ENCODE measurements at regions not wholly inside any gene's neighbourhood (a gene's known extent, or its start where the extent isn't known, plus 50 kb on each side); places are given as distances from the start of the nearest gene placed in this dataset.

DNA sequence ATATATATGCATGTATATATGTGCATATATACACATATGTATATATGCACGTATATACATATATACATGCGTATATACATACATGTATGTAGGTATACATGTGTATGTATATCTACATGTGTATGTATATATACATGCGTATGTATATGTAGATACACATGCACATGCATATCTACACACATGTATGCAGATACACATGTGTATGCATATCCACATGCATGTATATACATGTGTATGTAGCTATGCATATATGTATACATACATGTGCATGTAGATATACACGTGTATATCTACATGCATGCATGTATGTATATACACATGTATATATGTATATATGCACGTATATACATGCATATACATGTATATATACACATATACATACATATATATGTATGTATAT, 95.8 kb upstream of the STEAP4 start:
- no peak for DNase-seq

DNA sequence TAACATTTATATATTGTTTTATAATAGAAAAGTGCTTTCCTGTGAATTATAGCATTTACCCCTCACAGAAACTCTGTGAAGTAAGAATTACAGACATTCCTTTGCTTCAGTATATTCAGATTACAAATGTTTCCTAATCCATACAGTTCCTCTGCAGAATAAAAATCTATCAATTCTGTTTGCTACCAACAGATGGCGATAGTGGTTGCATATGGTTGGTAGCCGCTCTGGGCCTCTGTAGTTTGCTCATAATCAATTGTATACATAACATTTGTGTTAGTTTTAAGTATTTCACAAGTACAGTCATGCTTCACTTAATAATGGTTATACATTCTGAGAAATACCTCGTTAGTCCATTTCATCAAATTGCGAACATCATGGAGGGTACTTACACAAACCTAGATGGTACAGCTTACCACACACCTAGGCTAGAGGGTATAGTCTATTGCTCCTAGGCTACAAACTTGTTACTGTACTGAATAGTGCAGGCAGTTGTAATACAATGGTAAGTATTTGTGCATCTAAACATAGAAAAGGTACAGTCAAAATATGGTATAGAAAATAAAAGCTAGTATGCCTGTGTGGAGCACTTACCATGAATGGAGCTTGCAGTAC, 94.4 kb upstream of the STEAP4 start:
- DNase-seq, result no peak

DNA sequence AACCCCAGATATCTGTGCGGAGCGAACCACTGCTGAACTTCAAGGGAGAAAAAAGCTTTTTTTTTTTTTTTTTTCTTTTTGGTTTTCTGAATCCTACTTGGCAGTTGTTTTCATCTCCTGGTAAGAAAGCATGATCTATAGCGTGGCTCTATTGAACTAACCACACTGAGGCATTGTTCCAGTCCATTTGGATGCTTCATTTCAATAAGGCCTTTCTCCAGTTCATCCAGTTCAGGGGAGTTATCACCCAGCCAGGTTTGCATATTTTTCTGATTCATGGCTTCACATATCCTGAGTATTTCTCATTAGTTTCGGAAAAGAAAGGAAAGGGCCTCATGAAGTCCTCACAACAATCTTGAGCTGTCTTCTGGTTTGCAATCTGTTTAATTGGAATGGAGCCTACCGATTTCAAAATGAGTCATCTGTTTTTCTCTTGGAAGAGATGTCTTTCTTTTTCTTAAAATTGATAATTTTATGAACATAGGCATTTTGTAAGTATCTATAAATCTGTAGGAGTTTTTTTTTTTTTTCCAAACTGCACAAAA, 93.1 kb upstream of the STEAP4 start:
- DNase-seq, result no peak

DNA sequence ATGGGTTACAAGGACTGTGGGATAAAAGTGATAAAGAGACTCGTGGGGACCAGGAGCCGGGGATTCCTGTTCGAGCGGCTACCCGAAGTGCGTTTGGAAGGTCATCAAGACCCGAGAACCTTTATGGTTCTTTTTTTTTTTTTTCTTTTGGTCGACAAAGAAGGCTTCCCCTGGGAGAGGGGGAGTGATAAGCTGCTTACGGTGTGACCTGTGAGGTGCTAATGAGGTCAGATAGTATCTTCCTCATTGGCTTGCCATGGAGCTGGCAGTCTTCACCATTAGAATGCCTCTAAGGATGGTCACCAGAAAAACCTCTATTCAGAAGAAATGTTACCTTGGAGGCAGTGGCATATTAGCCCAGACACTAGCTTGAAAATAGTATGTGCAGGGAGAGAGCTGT, 92.3 kb upstream of the STEAP4 start:
- no peak for DNase-seq

DNA sequence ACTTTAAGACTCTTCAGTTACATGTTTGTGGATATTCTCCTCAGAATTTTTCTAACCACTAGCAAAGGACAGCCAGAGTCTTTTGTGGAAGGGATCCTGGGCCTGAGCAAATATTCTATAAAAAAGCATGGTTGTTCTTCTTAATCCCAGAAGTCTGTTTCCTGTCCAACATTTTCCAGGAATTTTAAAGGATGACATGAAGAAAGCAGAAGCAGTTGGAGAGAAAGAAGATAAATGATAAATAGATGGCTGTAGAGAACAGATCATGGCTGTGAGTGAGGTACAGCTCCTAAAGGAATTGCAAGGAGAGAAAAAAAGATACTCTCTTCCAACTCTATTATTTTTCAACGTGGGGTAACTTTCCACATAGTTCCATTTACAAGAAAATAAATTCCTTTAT, 91.8 kb upstream of the STEAP4 start:
- DNase-seq, result no peak

DNA sequence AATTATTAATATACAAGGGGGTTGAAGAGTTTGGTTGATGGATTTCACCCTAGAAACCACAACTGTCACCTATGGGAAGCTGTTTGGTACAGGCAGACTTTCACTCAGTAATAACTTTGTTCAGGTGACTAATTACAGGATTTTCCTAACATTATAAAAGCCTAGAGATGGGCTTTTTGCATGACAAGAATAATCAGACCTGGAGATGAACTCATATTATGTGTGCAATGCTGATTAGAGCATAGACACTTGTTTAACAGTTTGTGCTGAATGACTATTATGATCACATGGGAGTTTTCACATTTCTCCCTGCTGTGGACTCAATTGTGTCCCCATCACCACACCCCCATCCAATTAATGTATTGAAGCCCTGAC, 90.2 kb upstream of the STEAP4 start:
- no peak for DNase-seq

DNA sequence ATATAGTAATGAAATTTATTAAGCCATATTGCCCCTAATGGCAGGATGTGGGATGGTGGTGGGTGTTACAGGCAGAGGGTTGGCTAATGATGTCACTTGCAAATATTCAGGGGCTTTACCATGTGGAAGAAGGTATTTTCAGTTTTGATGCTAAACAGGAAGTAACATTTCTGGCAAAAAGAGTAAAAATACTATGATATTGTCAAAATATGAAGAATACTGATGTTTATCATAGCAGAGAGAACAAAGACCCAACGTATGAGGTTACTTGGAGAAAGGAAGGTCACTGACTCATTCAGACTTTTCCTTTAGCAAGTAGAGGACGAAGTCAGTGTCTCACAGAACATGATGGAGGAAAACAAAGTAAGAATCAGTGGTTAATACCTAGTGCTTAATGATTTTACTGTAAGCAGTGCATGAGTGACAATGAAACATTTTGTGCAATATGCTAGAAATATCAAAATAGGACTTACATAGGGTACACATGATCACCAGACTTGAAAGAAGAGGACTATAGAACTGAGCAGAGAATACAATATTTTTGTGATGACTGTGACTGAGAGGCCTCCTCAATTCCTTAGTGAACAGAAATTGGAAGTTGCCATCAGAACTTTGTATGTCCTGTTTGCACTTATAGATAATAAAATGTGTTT, 89.7 kb upstream of the STEAP4 start:
- no peak for DNase-seq

DNA sequence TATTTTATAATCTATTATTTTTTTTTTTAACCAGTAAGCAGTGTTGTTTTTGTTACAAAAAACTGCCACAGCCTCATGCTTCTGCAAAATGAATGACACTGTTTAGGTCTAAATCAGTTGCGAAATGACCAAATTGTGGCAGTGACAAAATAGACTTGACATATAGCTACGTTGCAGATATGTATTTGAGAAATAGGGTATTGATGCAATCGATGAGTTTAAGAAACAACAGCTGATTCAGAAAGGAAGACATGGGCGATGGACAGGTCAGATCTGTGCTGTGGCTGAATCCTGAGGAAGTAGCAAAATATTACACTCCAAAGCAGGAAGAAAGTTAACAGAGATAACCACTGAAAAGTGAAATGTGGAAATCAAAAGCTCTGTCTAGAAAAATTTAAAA, 89.0 kb upstream of the STEAP4 start:
- no peak for DNase-seq

DNA sequence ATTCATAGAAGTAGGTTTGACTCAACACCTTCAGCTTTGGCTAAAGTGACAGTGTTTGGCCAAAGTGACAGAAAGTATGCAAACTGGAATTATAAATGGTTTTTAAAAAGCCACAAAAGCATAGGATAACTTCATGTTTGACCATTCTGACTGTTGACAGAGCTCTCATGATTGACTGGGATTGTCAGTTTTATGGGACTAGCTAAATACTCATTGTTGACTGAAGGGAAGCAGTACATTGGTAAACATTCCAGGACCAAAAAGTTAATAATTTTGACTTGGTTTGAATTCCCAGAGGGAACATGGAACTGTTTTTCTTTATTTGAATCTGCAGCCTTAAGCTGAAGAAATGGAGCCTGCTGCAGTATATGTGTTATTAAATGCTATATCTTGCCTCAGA, 84.6 kb upstream of the STEAP4 start:
- no peak for DNase-seq

DNA sequence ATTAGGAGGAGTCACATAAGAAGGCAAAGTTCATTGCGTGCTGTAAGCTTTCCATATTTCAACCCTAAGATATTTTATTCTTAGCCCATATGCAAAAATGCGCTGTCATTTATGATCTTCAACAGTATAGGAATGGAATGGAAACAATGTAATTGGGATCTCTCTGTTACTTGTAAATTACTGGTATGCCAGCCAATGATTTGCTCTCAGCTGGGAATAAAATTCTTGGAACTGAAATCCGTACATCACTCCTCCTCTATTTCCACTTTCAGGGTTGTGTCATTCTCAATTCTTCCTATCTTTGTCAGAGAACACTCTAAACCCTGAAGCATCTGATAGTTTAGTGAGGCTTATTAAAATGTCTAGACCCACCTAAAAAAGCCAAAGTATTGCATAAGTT, 80.7 kb upstream of the STEAP4 start:
- DNase-seq, result no peak

DNA sequence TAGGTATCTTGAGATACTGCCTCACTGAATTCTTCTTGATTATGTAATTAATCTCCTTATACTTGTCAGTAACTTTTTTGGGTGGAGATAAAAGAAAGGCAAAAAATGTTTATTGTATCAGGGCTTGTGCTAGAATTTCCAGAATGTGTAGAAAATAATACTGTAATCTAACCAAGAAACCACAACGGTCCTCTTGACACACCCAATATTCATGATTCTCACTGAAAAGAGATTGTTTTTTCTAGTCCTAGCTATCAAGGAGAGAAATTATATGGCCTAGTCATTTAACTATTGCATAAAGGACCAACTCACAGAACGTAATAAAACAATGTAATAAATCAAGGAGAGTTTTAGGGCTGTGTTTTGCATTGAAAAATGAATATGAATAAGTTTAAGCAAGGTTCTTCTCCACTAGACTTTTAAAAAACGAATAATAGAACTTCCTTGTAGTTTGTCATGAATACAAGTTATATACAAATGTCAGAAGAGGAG, 80.0 kb upstream of the STEAP4 start:
- DNase-seq, result no peak

DNA sequence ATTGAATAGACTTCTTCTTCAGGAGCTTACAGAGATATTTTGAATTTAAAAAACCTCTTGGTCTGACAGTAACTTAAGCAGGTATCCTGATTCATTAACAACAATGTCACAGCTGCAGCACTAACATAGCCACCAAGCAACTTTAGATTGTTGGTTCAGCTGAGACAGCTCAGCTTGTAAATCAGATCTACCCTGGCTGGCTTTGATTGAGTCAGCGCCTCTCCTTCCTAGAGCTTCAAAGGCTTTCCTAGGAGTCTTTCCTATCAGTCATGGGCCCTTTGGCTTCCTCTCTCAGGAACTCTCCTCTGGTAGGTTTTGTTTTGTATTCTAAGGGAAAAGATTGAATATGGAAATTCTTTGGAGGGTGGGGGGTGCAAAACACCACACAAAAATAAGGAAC, 70.7 kb upstream of the STEAP4 start:
- no peak for DNase-seq

DNA sequence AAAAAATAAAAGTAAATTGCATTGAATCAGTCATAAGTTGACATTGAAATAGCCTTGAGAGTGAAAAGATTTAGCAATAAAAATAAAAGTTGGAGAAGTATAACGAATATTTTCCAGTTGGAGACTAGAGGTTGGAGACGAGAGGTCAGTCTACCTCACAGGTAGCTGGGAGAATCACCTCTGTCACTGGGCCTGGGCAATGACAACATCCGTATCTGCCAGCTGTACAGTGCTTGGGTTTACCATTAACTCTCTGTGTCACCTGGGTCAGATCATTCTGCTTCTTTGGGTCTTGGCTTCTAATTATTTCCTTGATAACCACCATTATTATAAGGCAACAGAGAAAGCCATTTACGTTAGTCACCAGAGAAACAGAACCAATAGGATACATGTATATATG, 62.0 kb upstream of the STEAP4 start:
- no peak for DNase-seq

DNA sequence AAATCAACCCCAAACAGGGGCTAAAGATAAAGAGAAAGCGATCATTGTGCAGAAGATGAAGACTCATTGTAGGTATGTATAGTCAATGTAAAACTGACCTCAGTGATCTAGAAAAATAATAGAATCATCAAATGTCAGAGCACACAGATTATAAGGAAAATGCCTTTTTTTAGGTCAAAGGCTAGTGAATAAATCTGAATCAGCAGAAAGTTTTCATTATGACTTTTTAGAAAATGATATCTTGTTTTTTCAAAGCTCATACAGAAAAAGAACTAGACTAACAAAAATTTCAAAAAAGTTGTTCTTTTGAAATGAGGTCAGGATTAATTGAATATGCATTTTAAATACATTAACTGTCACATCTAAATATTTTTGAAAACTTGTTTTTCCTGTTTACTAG, 60.2 kb upstream of the STEAP4 start:
- DNase-seq, result no peak

DNA sequence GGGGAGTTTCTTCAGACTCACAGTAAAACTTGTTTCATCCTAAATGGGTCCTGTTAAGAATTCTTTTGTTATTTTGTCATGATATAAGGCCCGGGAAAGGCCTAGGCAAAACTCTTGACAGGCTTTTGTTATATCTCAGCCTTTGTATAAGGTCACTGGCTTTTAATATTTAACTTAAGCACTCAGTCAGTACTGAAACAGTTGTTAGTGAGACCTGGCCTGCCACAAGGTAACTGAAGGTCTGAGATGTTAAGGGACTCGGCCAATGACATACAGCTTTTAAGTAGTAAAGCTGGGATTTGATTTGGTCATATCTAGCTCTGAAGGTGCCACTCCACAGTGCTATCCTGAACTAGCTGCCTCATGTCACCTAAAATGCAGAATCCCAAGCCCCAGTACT, 57.2 kb upstream of the STEAP4 start:
- DNase-seq, result no peak

DNA sequence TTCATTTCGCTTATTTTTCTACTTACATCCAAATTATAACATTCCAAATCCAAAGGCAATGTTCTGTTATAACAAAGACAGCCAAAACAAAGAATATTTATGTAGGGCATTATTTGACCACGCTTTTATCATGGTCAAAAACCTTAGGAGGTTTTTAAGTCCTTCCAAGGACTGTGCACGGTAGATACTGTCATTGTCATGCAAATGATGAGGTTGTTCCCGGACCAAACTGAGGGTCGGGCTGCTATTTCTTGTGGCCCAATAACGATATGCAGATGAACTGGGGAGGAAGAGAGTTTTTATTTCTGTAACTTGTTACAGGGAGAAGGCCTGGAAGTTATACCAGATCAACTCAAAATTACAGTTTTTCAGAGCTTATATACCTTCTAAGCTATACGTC, 56.6 kb upstream of the STEAP4 start:
- no peak for DNase-seq

DNA sequence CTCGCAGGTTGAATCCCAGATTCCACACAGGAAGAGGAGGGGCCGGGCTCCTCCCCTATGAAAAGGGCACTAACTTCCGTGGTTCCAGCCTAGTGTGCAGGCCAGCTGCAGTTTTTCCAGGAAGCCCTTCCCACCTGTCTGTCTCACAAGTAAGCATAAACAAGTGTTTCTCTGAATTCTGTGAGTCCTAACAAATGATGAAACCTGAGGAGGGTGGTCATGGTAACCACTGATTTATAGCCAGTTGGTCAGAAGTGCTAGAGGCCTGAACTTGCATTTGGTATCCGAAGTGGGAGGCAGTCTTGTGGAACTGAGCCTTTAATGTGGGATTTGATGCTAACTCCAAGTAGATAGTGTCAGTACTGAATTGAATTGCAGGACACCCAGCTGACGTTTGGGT, 54.7 kb upstream of the STEAP4 start:
- DNase-seq, result no peak

DNA sequence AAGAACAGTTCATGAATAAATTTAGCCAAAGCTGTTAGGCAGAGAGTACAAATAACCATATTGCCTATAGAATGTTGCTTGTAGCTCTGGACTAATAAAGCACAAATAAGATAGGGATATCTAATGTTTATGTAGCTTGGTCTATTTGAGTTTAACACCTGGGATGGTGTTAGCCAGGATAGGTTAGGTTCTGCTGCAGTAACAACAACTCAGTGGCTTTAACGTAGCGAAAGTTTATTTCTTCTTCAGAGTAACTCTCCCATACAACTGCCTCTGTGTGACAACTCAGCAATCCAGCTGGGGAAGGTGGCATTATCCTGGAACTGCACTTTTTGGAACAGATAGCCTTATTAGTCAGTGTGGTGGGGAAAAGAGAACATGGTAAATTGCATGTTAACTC, 52.2 kb upstream of the STEAP4 start:
- DNase-seq, result no peak

DNA sequence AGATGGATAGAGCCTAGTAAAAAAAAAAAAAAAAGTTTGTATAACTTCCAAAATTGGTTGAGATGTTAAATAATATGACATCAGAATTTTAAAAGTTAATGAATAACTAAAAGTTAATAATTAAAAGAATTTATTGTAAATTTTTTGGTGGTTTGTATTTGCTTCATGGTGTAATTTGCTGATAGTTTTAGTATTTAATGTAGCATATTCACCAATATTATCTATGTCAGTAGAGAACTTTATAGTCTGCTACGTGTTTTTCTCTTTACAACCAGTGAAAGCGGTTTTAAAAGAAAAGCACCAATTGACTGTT, 51.8 kb upstream of the STEAP4 start:
- no peak for DNase-seq

DNA sequence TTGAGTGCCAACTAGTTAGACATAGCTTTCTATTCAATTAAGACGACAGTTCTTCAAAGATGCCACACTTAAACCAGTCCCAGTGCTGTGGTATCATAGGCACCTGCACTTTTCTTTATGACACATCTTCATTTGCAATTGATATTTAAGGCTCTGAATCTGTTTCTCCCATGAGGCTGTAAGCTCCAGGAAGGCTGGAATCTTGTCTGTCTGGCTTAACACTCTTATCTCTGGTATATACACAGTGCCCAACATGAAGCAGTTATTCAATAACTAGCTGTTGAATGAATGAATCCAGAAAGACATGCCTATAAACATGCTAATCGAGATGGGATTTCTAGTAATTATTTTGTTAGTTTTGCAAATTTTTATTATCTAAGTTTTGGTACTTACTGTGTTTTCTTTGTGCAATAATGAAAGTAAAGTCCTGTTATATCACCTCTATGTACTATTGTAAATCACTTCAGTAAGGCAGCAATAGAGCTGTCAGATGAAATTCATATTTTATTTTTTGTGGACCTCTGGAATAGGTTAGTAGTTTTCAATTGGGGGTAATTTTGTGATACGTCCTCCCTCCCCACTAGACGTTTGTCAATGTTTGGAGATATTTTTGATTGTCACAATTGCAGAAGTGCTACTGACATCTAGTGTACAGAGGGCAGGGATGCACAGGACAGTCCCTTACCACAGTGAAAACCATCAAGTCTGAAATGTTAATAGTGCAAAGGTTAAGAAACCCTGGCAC, 51.3 kb upstream of the STEAP4 start:
- DNase-seq, result no peak

DNA sequence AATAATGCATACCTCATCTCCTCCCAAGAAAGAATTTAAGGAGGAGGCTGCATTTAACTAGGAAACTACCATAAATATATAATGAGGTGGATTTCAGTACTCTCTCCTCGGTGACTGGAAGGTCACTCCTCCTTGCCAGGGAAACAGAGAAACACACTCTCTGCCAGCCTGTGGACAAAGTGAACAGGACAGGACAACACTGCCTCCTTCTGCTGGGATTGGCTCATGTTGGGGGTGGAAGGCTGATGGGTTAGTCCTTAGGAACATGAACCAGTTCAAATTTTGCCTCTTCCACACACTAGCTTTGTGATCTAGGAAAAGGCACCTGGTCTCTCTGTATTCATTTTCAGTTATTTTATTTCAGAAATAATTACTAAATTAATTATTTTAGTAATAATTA, 50.6 kb upstream of the STEAP4 start:
- DNase-seq, result no peak

All from HCEC 1CT (cell line).